ENCODE measurements at regions not wholly inside any gene's neighbourhood (a gene's known extent, or its start where the extent isn't known, plus 50 kb on each side); places are given as distances from the start of the nearest gene placed in this dataset.

GRCh38 chr5:33075731-33076130, 364.6 kb downstream of the NPR3 start:
- no peaks in the 10 kb centered on the region for H3K36me3 ChIP-seq (ENCODE audit: control insufficient read depth, insufficient read depth, low read length)
- TF ChIP-seq CTCF (IDR thresholded peaks at IDR 0.05; ENCODE audit: insufficient read depth, low read length, poor library complexity, severe bottlenecking): no peak
- DNase-seq (ENCODE audit: extremely low read depth, insufficient read length): no peak
- H3K4me3 ChIP-seq (replicated peaks; ENCODE audit: low read depth, low read length): no peak overlapping the region
- H3K27me3 ChIP-seq (replicated peaks; ENCODE audit: control insufficient read depth, insufficient read depth, low read length): no peaks in the 10 kb centered on the region

- DNase-seq (ENCODE audit: extremely low read depth, insufficient read length): no peak
- H3K27me3 ChIP-seq (replicated peaks; ENCODE audit: control insufficient read depth, insufficient read depth, low read length): no peaks in the 10 kb centered on the region
- H3K4me3 ChIP-seq (replicated peaks; ENCODE audit: low read depth, low read length): no peak overlapping the region
- TF ChIP-seq CTCF (IDR thresholded peaks at IDR 0.05; ENCODE audit: insufficient read depth, low read length, poor library complexity, severe bottlenecking): no peak
- no peaks in the 10 kb centered on the region for H3K36me3 ChIP-seq (ENCODE audit: control insufficient read depth, insufficient read depth, low read length)
Measured at GRCh38 chr5:33079548-33079947, 361.2 kb upstream of the TARS1 start.

- no peak overlapping the region for H3K4me3 ChIP-seq (replicated peaks; ENCODE audit: low read depth, low read length)
- TF ChIP-seq CTCF (IDR thresholded peaks at IDR 0.05; ENCODE audit: insufficient read depth, low read length, poor library complexity, severe bottlenecking): no peak
- no peaks in the 10 kb centered on the region for H3K27me3 ChIP-seq (replicated peaks; ENCODE audit: control insufficient read depth, insufficient read depth, low read length)
- DNase-seq (ENCODE audit: extremely low read depth, insufficient read length): no peak
- H3K36me3 ChIP-seq (ENCODE audit: control insufficient read depth, insufficient read depth, low read length): no peaks in the 10 kb centered on the region
Measured at GRCh38 chr5:33080287-33080686, 360.5 kb upstream of the TARS1 start.

GRCh38 chr5:33088176-33088575, 352.6 kb upstream of the TARS1 start:
- no peak for TF ChIP-seq CTCF (IDR thresholded peaks at IDR 0.05; ENCODE audit: insufficient read depth, low read length, poor library complexity, severe bottlenecking)
- no peaks in the 10 kb centered on the region for H3K27me3 ChIP-seq (replicated peaks; ENCODE audit: control insufficient read depth, insufficient read depth, low read length)
- DNase-seq (ENCODE audit: extremely low read depth, insufficient read length): no peak
- H3K36me3 ChIP-seq (ENCODE audit: control insufficient read depth, insufficient read depth, low read length): no peaks in the 10 kb centered on the region
- H3K4me3 ChIP-seq (replicated peaks; ENCODE audit: low read depth, low read length): no peak overlapping the region

GRCh38 chr5:33091571-33092363, 349.0 kb upstream of the TARS1 start:
- no peaks in the 10 kb centered on the region for H3K27me3 ChIP-seq (replicated peaks; ENCODE audit: control insufficient read depth, insufficient read depth, low read length)
- DNase-seq (ENCODE audit: extremely low read depth, insufficient read length): no peak
- H3K36me3 ChIP-seq (ENCODE audit: control insufficient read depth, insufficient read depth, low read length): no peaks in the 10 kb centered on the region
- H3K4me3 ChIP-seq (replicated peaks; ENCODE audit: low read depth, low read length): no peak overlapping the region
- no peak for TF ChIP-seq CTCF (IDR thresholded peaks at IDR 0.05; ENCODE audit: insufficient read depth, low read length, poor library complexity, severe bottlenecking)

Data from GM06990 (cell line).